SK-N-SH treated with all-trans-retinoic acid at 6 μM for 48 hours (cell line): ENCODE measurements at regions not wholly inside any gene's neighbourhood (a gene's known extent, or its start where the extent isn't known, plus 50 kb on each side); places are given as distances from the start of the nearest gene placed in this dataset.

Source experiments
- ATAC-seq: fragments of 200-7000 bp; cut with Tn5 transposase; 3 replicates; pipeline ENCODE4 v1.9.1; 2020; ENCODE audit warnings: mild to moderate bottlenecking, moderate library complexity
- ARNTL ChIP-seq: fragments of 450-650 bp; formaldehyde crosslinking; IDR thresholded peaks from 2 replicates; pipeline ENCODE4 v1.5.0; 2020; ENCODE audit warnings: low read depth, mild to moderate bottlenecking, moderate library complexity, borderline replicate concordance
- ESRRG ChIP-seq: fragments of 250-450 bp; sonication (Bioruptor Pico); IDR thresholded peaks from 2 replicates; pipeline ENCODE4 v1.6.1; 2021; ENCODE audit warnings: mild to moderate bottlenecking
- GLIS3 ChIP-seq: fragments of 250-450 bp; sonication (Bioruptor Pico); IDR thresholded peaks from 2 replicates; pipeline ENCODE4 v1.5.0; 2020; ENCODE audit warnings: mild to moderate bottlenecking, moderate library complexity
- ISL1 ChIP-seq: fragments of 250-450 bp; sonication (Bioruptor Pico); IDR thresholded peaks from 2 replicates; pipeline ENCODE4 v2.1.2; 2022; ENCODE audit warnings: mild to moderate bottlenecking, moderate library complexity
- OSR1 ChIP-seq: fragments of 250-450 bp; sonication (Bioruptor Pico); IDR thresholded peaks from 2 replicates; pipeline ENCODE4 v1.8.0; 2022; ENCODE audit warnings: moderate library complexity, mild to moderate bottlenecking, inconsistent platforms
- PPARA ChIP-seq: fragments of 250-450 bp; sonication (Bioruptor Pico); IDR thresholded peaks from 2 replicates; pipeline ENCODE4 v1.5.0; 2020; ENCODE audit warnings: mild to moderate bottlenecking, borderline replicate concordance
- SNAI2 ChIP-seq: fragments of 250-450 bp; sonication (Bioruptor Pico); IDR thresholded peaks from 2 replicates; pipeline ENCODE4 v1.5.0; 2020; ENCODE audit warnings: mild to moderate bottlenecking, moderate library complexity
- TCF4 ChIP-seq: fragments of 250-450 bp; sonication (Bioruptor Pico); IDR thresholded peaks from 2 replicates; pipeline ENCODE4 v1.8.0; 2021; ENCODE audit warnings: mild to moderate bottlenecking, moderate library complexity, borderline replicate concordance
- TOX ChIP-seq: fragments of 250-450 bp; sonication (Bioruptor Pico); IDR thresholded peaks from 2 replicates; pipeline ENCODE4 v1.8.0; 2021; ENCODE audit warnings: mild to moderate bottlenecking, moderate library complexity, borderline replicate concordance
- ZFP3 ChIP-seq: fragments of 250-450 bp; sonication (Bioruptor Pico); IDR thresholded peaks from 2 replicates; pipeline ENCODE4 v1.5.0; 2020; ENCODE audit warnings: mild to moderate bottlenecking, moderate library complexity
- ZFP30 ChIP-seq: fragments of 450-650 bp; formaldehyde crosslinking; IDR thresholded peaks from 2 replicates; pipeline ENCODE4 v1.5.0; 2022; ENCODE audit warnings: mild to moderate bottlenecking, moderate library complexity
- ZNF565 ChIP-seq: fragments of 450-650 bp; formaldehyde crosslinking; conservative IDR thresholded peaks from 2 replicates; pipeline ENCODE4 v1.5.0; 2020; ENCODE audit warnings: low read depth, mild to moderate bottlenecking, moderate library complexity
- ZNF8 ChIP-seq: fragments of 450-650 bp; formaldehyde crosslinking; IDR thresholded peaks from 2 replicates; pipeline ENCODE4 v1.5.0; 2020; ENCODE audit warnings: mild to moderate bottlenecking, moderate library complexity
- TF ChIP-seq, protein P1 (sequence below): fragments of 250-450 bp; sonication (Bioruptor Pico); IDR thresholded peaks from 2 replicates; pipeline ENCODE4 v1.5.1; 2020; ENCODE audit warnings: low read depth, mild to moderate bottlenecking, moderate library complexity
- TF ChIP-seq, protein P2 (sequence below): fragments of 250-450 bp; sonication (Bioruptor Pico); IDR thresholded peaks from 2 replicates; pipeline ENCODE4 v1.5.1; 2021; ENCODE audit warnings: mild to moderate bottlenecking, moderate library complexity
- TF ChIP-seq, protein P3 (sequence below): fragments of 250-450 bp; sonication (Bioruptor Pico); IDR thresholded peaks from 2 replicates; pipeline ENCODE4 v1.5.0; 2020; ENCODE audit warnings: mild to moderate bottlenecking, moderate library complexity
- TF ChIP-seq, protein P4 (sequence below): fragments of 250-450 bp; sonication (Bioruptor Pico); IDR thresholded peaks from 2 replicates; pipeline ENCODE4 v1.8.0; 2021; ENCODE audit warnings: low read depth, mild to moderate bottlenecking, moderate library complexity, borderline replicate concordance
- TF ChIP-seq, protein P5 (sequence below): fragments of 250-450 bp; sonication (Bioruptor Pico); IDR thresholded peaks from 2 replicates; pipeline ENCODE4 v1.8.0; 2020; ENCODE audit warnings: mild to moderate bottlenecking, moderate library complexity, borderline replicate concordance

DNA sequence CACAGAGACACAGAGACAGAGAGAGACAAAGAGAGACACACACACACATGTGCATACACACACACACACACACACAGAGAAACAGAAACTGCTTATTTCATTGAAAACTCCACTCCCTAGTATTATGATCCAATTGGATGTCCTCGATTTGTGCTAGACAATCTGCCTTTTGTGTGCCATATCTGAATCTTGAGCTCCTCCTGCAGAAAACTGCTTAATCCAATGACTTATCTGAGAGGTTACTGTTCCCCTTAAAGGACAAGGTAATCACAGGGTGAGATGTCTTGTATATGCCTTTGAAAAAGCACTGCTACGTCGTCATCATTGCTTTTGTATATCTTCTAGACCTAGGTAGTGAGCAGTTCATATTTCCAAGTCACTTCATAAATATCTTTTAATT, 371.5 kb downstream of the LRIG3 start:
- no peak for ATAC-seq
- TF ChIP-seq SNAI2 (CRISPR knock-in tag) (no peak), ZFP30 (CRISPR knock-in tag) (no peak), GLIS3 (CRISPR knock-in tag) (no peak), ARNTL (no peak), PPARA (CRISPR knock-in tag) (no peak)
- TF ChIP-seq, protein P1, sequence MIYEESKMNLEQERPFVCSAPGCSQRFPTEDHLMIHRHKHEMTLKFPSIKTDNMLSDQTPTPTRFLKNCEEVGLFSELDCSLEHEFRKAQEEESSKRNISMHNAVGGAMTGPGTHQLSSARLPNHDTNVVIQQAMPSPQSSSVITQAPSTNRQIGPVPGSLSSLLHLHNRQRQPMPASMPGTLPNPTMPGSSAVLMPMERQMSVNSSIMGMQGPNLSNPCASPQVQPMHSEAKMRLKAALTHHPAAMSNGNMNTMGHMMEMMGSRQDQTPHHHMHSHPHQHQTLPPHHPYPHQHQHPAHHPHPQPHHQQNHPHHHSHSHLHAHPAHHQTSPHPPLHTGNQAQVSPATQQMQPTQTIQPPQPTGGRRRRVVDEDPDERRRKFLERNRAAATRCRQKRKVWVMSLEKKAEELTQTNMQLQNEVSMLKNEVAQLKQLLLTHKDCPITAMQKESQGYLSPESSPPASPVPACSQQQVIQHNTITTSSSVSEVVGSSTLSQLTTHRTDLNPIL, result no peak
- TF ChIP-seq, protein P2, sequence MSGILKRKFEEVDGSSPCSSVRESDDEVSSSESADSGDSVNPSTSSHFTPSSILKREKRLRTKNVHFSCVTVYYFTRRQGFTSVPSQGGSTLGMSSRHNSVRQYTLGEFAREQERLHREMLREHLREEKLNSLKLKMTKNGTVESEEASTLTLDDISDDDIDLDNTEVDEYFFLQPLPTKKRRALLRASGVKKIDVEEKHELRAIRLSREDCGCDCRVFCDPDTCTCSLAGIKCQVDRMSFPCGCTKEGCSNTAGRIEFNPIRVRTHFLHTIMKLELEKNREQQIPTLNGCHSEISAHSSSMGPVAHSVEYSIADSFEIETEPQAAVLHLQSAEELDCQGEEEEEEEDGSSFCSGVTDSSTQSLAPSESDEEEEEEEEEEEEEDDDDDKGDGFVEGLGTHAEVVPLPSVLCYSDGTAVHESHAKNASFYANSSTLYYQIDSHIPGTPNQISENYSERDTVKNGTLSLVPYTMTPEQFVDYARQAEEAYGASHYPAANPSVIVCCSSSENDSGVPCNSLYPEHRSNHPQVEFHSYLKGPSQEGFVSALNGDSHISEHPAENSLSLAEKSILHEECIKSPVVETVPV (CRISPR knock-in tag), result no peak
- TF ChIP-seq, protein P3, sequence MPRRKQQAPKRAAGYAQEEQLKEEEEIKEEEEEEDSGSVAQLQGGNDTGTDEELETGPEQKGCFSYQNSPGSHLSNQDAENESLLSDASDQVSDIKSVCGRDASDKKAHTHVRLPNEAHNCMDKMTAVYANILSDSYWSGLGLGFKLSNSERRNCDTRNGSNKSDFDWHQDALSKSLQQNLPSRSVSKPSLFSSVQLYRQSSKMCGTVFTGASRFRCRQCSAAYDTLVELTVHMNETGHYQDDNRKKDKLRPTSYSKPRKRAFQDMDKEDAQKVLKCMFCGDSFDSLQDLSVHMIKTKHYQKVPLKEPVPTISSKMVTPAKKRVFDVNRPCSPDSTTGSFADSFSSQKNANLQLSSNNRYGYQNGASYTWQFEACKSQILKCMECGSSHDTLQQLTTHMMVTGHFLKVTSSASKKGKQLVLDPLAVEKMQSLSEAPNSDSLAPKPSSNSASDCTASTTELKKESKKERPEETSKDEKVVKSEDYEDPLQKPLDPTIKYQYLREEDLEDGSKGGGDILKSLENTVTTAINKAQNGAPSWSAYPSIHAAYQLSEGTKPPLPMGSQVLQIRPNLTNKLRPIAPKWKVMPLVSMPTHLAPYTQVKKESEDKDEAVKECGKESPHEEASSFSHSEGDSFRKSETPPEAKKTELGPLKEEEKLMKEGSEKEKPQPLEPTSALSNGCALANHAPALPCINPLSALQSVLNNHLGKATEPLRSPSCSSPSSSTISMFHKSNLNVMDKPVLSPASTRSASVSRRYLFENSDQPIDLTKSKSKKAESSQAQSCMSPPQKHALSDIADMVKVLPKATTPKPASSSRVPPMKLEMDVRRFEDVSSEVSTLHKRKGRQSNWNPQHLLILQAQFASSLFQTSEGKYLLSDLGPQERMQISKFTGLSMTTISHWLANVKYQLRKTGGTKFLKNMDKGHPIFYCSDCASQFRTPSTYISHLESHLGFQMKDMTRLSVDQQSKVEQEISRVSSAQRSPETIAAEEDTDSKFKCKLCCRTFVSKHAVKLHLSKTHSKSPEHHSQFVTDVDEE (CRISPR knock-in tag), result no peak

DNA sequence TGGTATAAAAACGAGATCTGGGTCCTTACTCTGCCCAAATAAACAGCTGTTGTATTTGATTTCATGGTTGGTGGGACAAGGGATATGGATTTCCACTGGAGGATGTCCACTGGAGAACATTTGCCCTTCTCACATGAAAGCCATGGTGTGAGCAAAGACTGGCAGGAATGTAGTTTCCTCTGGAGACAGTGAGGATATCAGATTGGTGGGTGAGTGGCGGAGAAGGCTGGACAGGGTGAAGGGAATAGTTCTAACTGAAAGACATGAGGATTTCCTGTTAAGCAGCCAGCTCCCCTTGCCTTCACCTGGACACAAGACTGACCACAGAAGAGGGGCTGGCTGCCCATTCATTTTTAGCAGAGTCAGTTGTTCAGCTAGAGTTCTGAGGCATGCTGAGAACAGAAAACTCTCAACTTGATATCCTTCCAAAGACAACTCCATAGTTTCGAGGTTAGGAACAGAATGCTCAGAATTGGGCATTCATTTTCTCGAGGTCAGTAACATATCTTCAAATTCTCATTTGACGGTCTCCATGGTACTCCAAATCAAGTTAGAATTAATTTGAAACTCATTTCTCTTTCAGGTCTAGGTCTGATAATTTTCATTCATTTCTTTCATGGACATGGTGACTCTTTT, 365.7 kb downstream of the LRIG3 start:
- no peak for ATAC-seq
- no peak for TF ChIP-seq ZFP30 (CRISPR knock-in tag)
- TF ChIP-seq ZNF565 (CRISPR knock-in tag), result no peak
- TF ChIP-seq ZFP3 (CRISPR knock-in tag), result no peak
- no peak for TF ChIP-seq ESRRG (CRISPR knock-in tag)
- no peak for TF ChIP-seq ARNTL
- TF ChIP-seq, protein P4, sequence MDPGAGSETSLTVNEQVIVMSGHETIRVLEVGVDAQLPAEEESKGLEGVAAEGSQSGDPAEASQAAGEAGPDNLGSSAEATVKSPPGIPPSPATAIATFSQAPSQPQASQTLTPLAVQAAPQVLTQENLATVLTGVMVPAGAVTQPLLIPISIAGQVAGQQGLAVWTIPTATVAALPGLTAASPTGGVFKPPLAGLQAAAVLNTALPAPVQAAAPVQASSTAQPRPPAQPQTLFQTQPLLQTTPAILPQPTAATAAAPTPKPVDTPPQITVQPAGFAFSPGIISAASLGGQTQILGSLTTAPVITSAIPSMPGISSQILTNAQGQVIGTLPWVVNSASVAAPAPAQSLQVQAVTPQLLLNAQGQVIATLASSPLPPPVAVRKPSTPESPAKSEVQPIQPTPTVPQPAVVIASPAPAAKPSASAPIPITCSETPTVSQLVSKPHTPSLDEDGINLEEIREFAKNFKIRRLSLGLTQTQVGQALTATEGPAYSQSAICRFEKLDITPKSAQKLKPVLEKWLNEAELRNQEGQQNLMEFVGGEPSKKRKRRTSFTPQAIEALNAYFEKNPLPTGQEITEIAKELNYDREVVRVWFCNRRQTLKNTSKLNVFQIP (CRISPR knock-in tag), result no peak
- TF ChIP-seq, protein P1, result no peak

DNA sequence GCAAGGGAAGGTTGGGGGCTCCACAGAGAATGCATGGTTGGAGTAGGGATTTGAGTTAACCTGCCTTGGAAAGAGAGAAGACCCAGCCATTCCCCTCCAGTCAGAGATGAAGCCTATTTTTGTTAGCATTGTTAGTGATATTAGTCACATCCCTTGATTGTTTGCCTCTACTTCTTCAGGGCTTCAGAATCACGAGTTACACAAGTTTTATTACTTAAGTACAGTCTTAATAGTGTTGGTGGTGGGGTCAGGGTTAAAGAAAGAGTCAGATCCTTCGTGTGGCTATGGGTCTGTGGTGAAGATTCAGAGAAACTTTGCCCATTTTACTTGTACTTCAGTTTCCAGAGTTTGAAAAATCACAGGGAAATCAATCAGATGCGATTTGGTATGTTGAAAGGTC, 363.1 kb downstream of the LRIG3 start:
- no peak for TF ChIP-seq ISL1 (CRISPR knock-in tag)
- no peak for TF ChIP-seq ZNF8 (CRISPR knock-in tag)
- no peak for TF ChIP-seq ZFP3 (CRISPR knock-in tag)
- TF ChIP-seq ESRRG (CRISPR knock-in tag), result no peak
- TF ChIP-seq ZNF565 (CRISPR knock-in tag), result no peak
- no peak for TF ChIP-seq TOX
- TF ChIP-seq, protein P3 (CRISPR knock-in tag), result no peak
- no peak for TF ChIP-seq TCF4 (CRISPR knock-in tag)
- TF ChIP-seq PPARA (CRISPR knock-in tag), result no peak
- TF ChIP-seq, protein P5, sequence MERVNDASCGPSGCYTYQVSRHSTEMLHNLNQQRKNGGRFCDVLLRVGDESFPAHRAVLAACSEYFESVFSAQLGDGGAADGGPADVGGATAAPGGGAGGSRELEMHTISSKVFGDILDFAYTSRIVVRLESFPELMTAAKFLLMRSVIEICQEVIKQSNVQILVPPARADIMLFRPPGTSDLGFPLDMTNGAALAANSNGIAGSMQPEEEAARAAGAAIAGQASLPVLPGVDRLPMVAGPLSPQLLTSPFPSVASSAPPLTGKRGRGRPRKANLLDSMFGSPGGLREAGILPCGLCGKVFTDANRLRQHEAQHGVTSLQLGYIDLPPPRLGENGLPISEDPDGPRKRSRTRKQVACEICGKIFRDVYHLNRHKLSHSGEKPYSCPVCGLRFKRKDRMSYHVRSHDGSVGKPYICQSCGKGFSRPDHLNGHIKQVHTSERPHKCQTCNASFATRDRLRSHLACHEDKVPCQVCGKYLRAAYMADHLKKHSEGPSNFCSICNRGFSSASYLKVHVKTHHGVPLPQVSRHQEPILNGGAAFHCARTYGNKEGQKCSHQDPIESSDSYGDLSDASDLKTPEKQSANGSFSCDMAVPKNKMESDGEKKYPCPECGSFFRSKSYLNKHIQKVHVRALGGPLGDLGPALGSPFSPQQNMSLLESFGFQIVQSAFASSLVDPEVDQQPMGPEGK (CRISPR knock-in tag), result no peak
- no peak for TF ChIP-seq SNAI2 (CRISPR knock-in tag)
- TF ChIP-seq, protein P2 (CRISPR knock-in tag), result no peak
- TF ChIP-seq OSR1 (CRISPR knock-in tag), result no peak

More for the DNA sequence above, 363.1 kb downstream of the LRIG3 start:
- ATAC-seq, result no peak
